WTC11 (cell line): ENCODE measurements at regions not wholly inside any gene's neighbourhood (a gene's known extent, or its start where the extent isn't known, plus 50 kb on each side); places are given as distances from the start of the nearest gene placed in this dataset.

Source experiments
- GRHL2 ChIP-seq: fragments of 250-450 bp; sonication (Bioruptor Pico); IDR thresholded peaks from 2 replicates; pipeline ENCODE4 v1.8.0; 2022; ENCODE audit warnings: mild to moderate bottlenecking, moderate library complexity; ENCODE audit not compliant: insufficient replicate concordance, severe bottlenecking
- NFYB ChIP-seq: sonication (generic); formaldehyde crosslinking; conservative IDR thresholded peaks from 2 replicates; pipeline ENCODE4 v1.8.0; 2022; ENCODE audit warnings: low read depth, missing genetic modification reagents
- SMAD3 ChIP-seq: sonication (generic); formaldehyde crosslinking; IDR thresholded peaks from 2 replicates; pipeline ENCODE4 v1.8.0; 2022; ENCODE audit warnings: missing genetic modification reagents, mild to moderate bottlenecking, borderline replicate concordance
- TF ChIP-seq, protein P1 (sequence below): fragments of 200-600 bp; IDR thresholded peaks from 2 replicates; pipeline ENCODE4 v1.8.0; 2022; ENCODE audit warnings: antibody characterized with exemption
- TF ChIP-seq, protein P2 (sequence below): sonication (generic); formaldehyde crosslinking; IDR thresholded peaks from 2 replicates; pipeline ENCODE4 v1.8.1; 2023; ENCODE audit warnings: mild to moderate bottlenecking, missing genetic modification reagents, moderate library complexity

DNA sequence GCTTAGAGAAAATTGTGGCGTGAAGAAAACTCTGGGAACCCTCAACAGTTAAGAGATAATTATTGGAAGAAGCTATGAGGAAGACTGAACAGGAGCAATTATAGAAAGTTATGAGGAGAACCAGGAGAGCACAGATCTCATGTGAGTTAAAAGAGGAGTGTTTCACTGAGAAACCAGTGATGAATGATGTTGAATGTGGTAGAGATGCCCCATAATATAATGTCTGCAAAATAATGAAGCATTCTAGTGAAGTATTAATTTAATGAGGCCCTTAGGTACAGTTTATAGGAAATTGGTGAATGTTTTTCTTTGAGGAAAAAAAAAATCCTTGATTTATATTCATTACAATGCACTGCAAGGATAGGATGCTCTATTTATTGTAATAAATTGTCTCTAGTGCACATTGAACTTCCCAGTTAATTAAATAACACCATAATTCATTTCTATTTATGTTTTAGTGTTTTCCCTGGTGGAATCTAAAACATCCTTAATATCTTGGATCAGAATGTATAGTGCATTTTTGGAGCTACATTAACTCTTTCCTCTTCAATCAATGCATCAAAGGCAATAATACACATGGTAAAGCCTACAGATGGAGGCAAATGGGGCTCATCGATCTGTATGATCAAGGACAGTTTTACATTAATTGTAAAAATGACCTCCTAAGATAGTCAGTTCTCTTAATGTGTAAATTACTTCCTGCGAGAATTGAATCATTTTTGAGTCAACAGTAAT is 91.4 kb upstream of the EYS start:
- TF ChIP-seq, protein P1, sequence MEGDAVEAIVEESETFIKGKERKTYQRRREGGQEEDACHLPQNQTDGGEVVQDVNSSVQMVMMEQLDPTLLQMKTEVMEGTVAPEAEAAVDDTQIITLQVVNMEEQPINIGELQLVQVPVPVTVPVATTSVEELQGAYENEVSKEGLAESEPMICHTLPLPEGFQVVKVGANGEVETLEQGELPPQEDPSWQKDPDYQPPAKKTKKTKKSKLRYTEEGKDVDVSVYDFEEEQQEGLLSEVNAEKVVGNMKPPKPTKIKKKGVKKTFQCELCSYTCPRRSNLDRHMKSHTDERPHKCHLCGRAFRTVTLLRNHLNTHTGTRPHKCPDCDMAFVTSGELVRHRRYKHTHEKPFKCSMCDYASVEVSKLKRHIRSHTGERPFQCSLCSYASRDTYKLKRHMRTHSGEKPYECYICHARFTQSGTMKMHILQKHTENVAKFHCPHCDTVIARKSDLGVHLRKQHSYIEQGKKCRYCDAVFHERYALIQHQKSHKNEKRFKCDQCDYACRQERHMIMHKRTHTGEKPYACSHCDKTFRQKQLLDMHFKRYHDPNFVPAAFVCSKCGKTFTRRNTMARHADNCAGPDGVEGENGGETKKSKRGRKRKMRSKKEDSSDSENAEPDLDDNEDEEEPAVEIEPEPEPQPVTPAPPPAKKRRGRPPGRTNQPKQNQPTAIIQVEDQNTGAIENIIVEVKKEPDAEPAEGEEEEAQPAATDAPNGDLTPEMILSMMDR: no peak
- no peak for TF ChIP-seq GRHL2 (CRISPR knock-in tag)
- no peak for TF ChIP-seq SMAD3
- no peak for TF ChIP-seq NFYB
- TF ChIP-seq, protein P2, sequence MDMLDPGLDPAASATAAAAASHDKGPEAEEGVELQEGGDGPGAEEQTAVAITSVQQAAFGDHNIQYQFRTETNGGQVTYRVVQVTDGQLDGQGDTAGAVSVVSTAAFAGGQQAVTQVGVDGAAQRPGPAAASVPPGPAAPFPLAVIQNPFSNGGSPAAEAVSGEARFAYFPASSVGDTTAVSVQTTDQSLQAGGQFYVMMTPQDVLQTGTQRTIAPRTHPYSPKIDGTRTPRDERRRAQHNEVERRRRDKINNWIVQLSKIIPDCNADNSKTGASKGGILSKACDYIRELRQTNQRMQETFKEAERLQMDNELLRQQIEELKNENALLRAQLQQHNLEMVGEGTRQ (CRISPR knock-in tag): no peak
